ENCODE measurements at regions not wholly inside any gene's neighbourhood (a gene's known extent, or its start where the extent isn't known, plus 50 kb on each side); places are given as distances from the start of the nearest gene placed in this dataset.

DNA sequence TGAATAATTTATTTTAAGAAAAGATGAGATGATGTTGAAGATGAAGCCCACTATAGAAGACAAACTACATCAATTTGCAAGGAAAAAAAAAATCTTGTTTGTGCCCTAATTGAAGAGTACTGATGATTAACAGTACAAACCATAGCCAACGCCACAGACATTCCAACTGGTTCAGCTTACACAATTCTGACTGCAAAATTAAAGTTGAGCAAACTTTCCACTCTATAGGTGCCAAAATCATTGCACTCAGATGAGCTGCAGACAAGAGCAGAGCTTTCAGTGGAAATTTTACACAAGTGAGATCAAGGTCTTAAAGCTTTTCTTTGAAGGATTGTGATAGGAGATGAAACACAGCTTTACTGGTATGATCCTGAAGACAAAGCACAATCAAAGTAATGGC, 85.3 kb downstream of the OGFRL1 start:
- no peak for DNase-seq
- intact Hi-C loops (cut with DNase I) = no loop called here
- Histone ChIP-seq H3K27ac (no peak overlapping the region), H3K4me3 (no peak overlapping the region), H3K4me1 (no peaks in the 10 kb centered on the region), H3K27me3 (no peaks in the 10 kb centered on the region), H3K9me3 (no peaks in the 10 kb centered on the region), H3K36me3 (no peaks in the 10 kb centered on the region)
- WGBS, 2 donors = 39 to 71% methylated on average over 1 of the region's 1 CpG
- no peak for TF ChIP-seq CTCF (IDR thresholded peaks at IDR 0.05)
- no peak for TF ChIP-seq POLR2A (IDR thresholded peaks at IDR 0.05)

DNA sequence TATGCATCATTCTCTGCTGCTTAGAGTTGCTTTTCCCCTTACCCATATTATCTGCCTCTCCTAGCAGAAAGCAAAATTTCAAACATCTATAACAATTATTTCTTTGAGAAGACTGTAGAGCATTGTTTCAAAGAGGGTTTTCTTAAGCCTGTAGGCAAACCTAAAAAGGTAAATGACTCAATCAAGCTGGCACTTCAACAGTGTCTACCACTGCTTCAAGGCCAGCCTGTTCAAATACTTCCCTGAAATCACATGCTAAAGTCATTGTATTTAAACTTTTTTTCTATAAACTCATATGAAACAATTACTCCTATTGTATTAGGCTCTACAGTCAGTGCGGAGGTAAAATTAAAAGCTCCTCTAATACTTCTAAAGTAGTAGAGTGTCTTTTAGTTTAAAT, 87.1 kb downstream of the OGFRL1 start:
- no peaks in the 10 kb centered on the region for H3K36me3 ChIP-seq
- H3K4me1 ChIP-seq = no peaks in the 10 kb centered on the region
- WGBS, 2 donors = 44 to 48% methylated on average over 1 of the region's 1 CpG
- no peak for TF ChIP-seq CTCF (IDR thresholded peaks at IDR 0.05)
- no peak for TF ChIP-seq POLR2A (IDR thresholded peaks at IDR 0.05)
- no peaks in the 10 kb centered on the region for H3K27me3 ChIP-seq
- no peak overlapping the region for H3K4me3 ChIP-seq
- no peak overlapping the region for H3K27ac ChIP-seq
- no peak for DNase-seq
- intact Hi-C loops (cut with DNase I) = no loop called here
- H3K9me3 ChIP-seq = no peaks in the 10 kb centered on the region

- 59 to 74% methylated on average over 2 of the region's 2 CpGs for WGBS, 2 donors
- Histone ChIP-seq H3K4me1 (no peaks in the 10 kb centered on the region), H3K27ac (no peak overlapping the region), H3K36me3 (no peaks in the 10 kb centered on the region), H3K27me3 (no peaks in the 10 kb centered on the region), H3K9me3 (no peaks in the 10 kb centered on the region), H3K4me3 (no peak overlapping the region)
- no peak for TF ChIP-seq POLR2A (IDR thresholded peaks at IDR 0.05)
- no peak for TF ChIP-seq CTCF (IDR thresholded peaks at IDR 0.05)
- intact Hi-C loops (cut with DNase I) = no loop called here
- no peak for DNase-seq
Observed at GRCh38 chr6:71376830-71377229, 88.2 kb downstream of the OGFRL1 start.

- WGBS, 2 donors = 71 to 74% methylated on average over 4 of the region's 4 CpGs
- no peak overlapping the region for H3K27ac ChIP-seq
- intact Hi-C loops (cut with DNase I) = loop anchor here (10.0 kb wide), 1 partner anchor 701 kb away; no protein-coding TSS in a partner anchor
Observed at GRCh38 chr6:71383476-71383875, 94.9 kb downstream of the OGFRL1 start.

GRCh38 chr6:71383901-71384489, 95.4 kb downstream of the OGFRL1 start:
- no peak for DNase-seq
- WGBS, 2 donors = 33 to 36% methylated on average over 5 of the region's 5 CpGs

More at GRCh38 chr6:71383476-71383875, 94.9 kb downstream of the OGFRL1 start:
- H3K27me3 ChIP-seq = no peaks in the 10 kb centered on the region
- peaks cover 0 to 19% (median 0%) of the 10 kb centered on the region in 3 donors for H3K4me1 ChIP-seq
- no peak for TF ChIP-seq CTCF (IDR thresholded peaks at IDR 0.05)
- no peak for TF ChIP-seq POLR2A (IDR thresholded peaks at IDR 0.05)
- H3K36me3 ChIP-seq = no peaks in the 10 kb centered on the region
- no peak for DNase-seq
- H3K4me3 ChIP-seq = no peak overlapping the region
- H3K9me3 ChIP-seq = no peaks in the 10 kb centered on the region

More at GRCh38 chr6:71383901-71384489, 95.4 kb downstream of the OGFRL1 start:
- no peaks in the 10 kb centered on the region for H3K9me3 ChIP-seq
- H3K27me3 ChIP-seq = no peaks in the 10 kb centered on the region
- no peak overlapping the region for H3K4me3 ChIP-seq
- no peak for TF ChIP-seq POLR2A (IDR thresholded peaks at IDR 0.05)
- TF ChIP-seq CTCF (IDR thresholded peaks at IDR 0.05) = peak in 5 of 6 experiments; percentile 35 to 64 (median 53)
- H3K36me3 ChIP-seq = no peaks in the 10 kb centered on the region
- no peak overlapping the region for H3K27ac ChIP-seq
- H3K4me1 ChIP-seq = peaks cover 0 to 22% (median 0%) of the 10 kb centered on the region in 3 donors
- intact Hi-C loops (cut with DNase I) = loop anchor here (10.0 kb wide), 1 partner anchor 701 kb away; no protein-coding TSS in a partner anchor

Measured in esophagus squamous epithelium (tissue), 5 donors.